ENCODE measurements at regions not wholly inside any gene's neighbourhood (a gene's known extent, or its start where the extent isn't known, plus 50 kb on each side); places are given as distances from the start of the nearest gene placed in this dataset.

GRCh38 chr6:159102373-159103160, 57.8 kb upstream of the TAGAP start:
- Mint-ChIP-seq H3K4me3 (no peak overlapping the region), H3K27ac (no peak overlapping the region), H3K9me3 (no peaks in the 10 kb centered on the region), H3K4me1 (peaks cover 14 to 17% of the 10 kb centered on the region in 2 experiments), H3K36me3 (ENCODE audit: insufficient read depth in 1 of 3, low read depth in 3 of 3) (no peaks in the 10 kb centered on the region), H3K27me3 (ENCODE audit: low read depth) (no peaks in the 10 kb centered on the region)
- Histone ChIP-seq H3K79me2 (ENCODE audit: insufficient read depth, low read length) (no peaks in the 10 kb centered on the region), H3K14ac (ENCODE audit: insufficient read depth, low read length) (no peak overlapping the region), H4K5ac (ENCODE audit: insufficient read length, low read depth, low read length) (no peak overlapping the region), H3K23ac (ENCODE audit: insufficient read length, low read depth, low read length) (no peak overlapping the region), H4K8ac (replicated peaks; ENCODE audit: insufficient read length, low read depth, low read length) (no peak overlapping the region), H2AK5ac (ENCODE audit: insufficient read length, low read length) (no peak overlapping the region), H3K4me1 (ENCODE audit: insufficient read depth, low read length) (no peaks in the 10 kb centered on the region; the same call in 1 of the 2 replicates), H2BK5ac (ENCODE audit: insufficient read length, low read length) (no peak overlapping the region), H4K20me1 (ENCODE audit: control insufficient read depth, insufficient read depth, insufficient read length) (no peaks in the 10 kb centered on the region), H3K27me3 (ENCODE audit: insufficient read depth, low read length) (no peaks in the 10 kb centered on the region), H3K9ac (ENCODE audit: extremely low read depth, insufficient read length, low read length) (no peak overlapping the region), H3K56ac (ENCODE audit: insufficient read length, low read depth, low read length) (no peak overlapping the region), H3K23me2 (ENCODE audit: insufficient read length, low read depth, low read length, poor library complexity, severe bottlenecking) (no peaks in the 10 kb centered on the region), H3K27ac (ENCODE audit: insufficient read length, low read depth, low read length) (no peak overlapping the region), H3K4me2 (ENCODE audit: insufficient read depth, insufficient read length, low read length) (no peak overlapping the region), H3K9me3 (ENCODE audit: control insufficient read depth, low read depth, low read length) (no peaks in the 10 kb centered on the region), H3K18ac (ENCODE audit: insufficient read length, low read depth, low read length) (no peak overlapping the region), H2AFZ (ENCODE audit: low read length) (no peak overlapping the region), H4K91ac (ENCODE audit: insufficient read length, low read depth, low read length) (no peak overlapping the region), H2BK15ac (ENCODE audit: low read depth, low read length) (no peak overlapping the region), H3K4ac (ENCODE audit: low read depth, low read length) (no peak overlapping the region), H3T11ph (ENCODE audit: low read length) (no peak overlapping the region), H2BK12ac (ENCODE audit: insufficient read length, low read depth, low read length) (no peak overlapping the region), H2BK120ac (ENCODE audit: low read depth, low read length, poor library complexity, severe bottlenecking) (no peak overlapping the region), H3K79me1 (ENCODE audit: insufficient read depth, low read depth, low read length, poor library complexity, severe bottlenecking) (no peaks in the 10 kb centered on the region), H2BK20ac (ENCODE audit: low read depth, low read length, poor library complexity, severe bottlenecking) (no peak overlapping the region)
- no peak for DNase-seq
- WGBS (ENCODE audit: extremely low coverage, insufficient read length, low lambda C conversion rate) = no CpG with 5 or more reads among the region's 5 CpGs
- TF ChIP-seq, protein P1, sequence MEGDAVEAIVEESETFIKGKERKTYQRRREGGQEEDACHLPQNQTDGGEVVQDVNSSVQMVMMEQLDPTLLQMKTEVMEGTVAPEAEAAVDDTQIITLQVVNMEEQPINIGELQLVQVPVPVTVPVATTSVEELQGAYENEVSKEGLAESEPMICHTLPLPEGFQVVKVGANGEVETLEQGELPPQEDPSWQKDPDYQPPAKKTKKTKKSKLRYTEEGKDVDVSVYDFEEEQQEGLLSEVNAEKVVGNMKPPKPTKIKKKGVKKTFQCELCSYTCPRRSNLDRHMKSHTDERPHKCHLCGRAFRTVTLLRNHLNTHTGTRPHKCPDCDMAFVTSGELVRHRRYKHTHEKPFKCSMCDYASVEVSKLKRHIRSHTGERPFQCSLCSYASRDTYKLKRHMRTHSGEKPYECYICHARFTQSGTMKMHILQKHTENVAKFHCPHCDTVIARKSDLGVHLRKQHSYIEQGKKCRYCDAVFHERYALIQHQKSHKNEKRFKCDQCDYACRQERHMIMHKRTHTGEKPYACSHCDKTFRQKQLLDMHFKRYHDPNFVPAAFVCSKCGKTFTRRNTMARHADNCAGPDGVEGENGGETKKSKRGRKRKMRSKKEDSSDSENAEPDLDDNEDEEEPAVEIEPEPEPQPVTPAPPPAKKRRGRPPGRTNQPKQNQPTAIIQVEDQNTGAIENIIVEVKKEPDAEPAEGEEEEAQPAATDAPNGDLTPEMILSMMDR (conservative IDR thresholded peaks at IDR 0.05) = no peak

Measured in H9 (cell line).